ENCODE measurements at regions not wholly inside any gene's neighbourhood (a gene's known extent, or its start where the extent isn't known, plus 50 kb on each side); places are given as distances from the start of the nearest gene placed in this dataset.
"Not testable (repeated sequence)": the region's sequence is repeated elsewhere in the genome, so short reads cannot be mapped to it uniquely, and the experiment has no call there.

DNA sequence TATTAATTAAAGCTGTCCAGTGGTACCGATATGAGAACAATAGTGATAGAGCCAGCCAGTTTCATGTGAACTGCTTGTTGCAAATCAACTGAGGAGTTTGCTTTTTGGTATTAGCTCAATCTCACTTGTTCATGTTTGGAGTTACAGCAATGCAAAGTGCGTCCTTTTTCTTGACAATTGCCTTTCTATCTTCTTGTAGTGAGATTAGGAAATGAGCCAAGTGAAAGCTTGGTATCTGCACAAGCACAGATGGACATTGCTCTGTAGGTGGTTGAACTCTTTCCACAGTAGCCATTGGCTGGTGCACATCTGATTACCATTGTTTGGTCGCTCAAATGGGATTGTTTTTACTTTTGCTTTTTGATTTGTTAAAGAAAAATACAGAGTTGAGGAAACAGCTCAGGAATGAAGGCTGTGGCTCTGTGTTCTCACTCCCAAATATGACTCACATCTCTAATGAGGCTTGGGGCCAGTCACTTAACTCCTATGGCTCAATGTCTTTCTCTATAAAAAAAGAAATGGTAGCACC, 241.4 kb downstream of the BMP4 start:
- DNase-seq (ENCODE audit: low read depth, low spot score), result no peak
- in situ Hi-C loops (cut with HindIII; ENCODE audit: low pct_unique_long_range_greater_than_20kb, low sequenced_read_pairs), result no loop called here

- in situ Hi-C loops (cut with HindIII; ENCODE audit: low pct_unique_long_range_greater_than_20kb, low sequenced_read_pairs), result no loop called here
- DNase-seq (ENCODE audit: low read depth, low spot score), result no peak
Observed at GRCh38 chr14:53714495-53715192, 242.0 kb downstream of the BMP4 start.

DNA sequence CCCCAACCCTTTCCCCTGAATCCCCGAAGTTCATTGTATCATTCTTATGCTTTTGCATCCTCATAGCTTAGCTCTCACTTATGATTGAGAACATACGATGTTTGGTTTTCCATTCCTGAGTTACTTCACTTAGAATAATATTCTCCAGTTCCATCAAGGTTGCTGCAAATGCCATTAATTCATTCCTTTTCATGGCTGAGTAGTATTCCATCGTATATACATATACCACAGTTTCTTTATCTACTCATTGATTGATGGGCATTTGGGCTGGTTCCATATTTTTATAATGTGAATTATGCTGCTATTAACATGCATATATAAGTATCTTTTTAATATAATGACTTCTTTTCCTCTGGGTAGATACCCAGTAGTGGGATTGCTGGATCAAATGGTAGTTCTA, 243.7 kb downstream of the BMP4 start:
- in situ Hi-C loops (cut with HindIII; ENCODE audit: low pct_unique_long_range_greater_than_20kb, low sequenced_read_pairs); DNase-seq (ENCODE audit: low read depth, low spot score): not testable (repeated sequence)

DNA sequence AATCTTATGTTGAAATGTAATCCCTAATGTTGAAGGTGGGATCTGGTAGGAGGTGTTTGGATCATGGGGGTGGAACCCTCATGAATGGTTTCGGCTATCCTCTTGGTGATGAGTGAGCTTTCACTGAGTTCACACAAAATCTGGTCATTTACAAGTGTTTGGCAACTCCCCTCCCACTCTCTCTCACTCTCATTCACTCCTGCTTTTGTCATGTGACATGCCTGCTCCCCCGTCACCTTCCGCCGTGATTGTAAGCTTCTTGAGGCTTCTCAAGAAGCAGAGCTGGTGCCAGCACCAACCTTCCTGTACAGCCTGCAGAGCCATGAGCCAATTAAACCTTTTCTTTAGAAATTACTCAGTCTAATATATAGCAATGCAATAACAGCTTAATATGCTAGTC, 245.4 kb downstream of the BMP4 start:
- DNase-seq (ENCODE audit: low read depth, low spot score), result no peak
- in situ Hi-C loops (cut with HindIII; ENCODE audit: low pct_unique_long_range_greater_than_20kb, low sequenced_read_pairs), result no loop called here

DNA sequence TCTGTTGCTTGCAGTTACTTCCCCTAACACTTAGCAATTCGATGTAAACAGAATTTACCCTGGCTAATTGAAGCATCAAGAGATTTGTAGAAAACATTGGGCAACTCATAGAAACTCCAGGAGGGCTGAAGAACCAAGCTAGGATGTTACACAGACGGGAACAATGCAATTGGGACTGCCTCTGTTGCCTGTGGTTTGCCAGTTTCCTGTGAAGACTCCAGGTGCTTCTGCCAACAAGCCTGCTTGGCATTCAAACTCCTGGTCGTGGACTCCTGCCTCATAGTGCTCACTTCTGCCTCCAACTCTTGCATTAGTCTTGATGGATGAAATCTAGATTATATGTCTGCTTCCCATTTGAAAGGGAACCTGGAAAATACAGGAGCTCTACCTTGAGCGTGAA, 246.0 kb downstream of the BMP4 start:
- DNase-seq (ENCODE audit: low read depth, low spot score), result no peak

DNA sequence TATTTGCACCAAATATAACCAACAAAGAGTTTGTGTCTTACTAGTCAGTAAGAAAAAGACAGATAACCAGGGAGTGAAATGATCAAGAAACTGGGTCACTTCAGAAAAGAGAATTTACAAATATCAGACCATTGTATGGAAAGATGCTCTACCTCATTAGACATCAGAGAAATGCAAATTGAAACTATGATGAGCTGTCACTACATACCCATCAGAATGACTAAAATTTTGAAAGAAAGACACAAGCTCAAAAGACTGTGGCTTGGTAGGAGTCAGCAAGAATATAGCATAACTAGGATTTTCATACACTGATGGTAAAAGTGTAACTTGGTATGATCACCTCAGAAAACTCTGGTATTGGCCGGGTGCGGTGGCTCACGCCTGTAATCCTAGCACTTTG, 247.2 kb downstream of the BMP4 start:
- in situ Hi-C loops (cut with HindIII; ENCODE audit: low pct_unique_long_range_greater_than_20kb, low sequenced_read_pairs), result no loop called here
- DNase-seq (ENCODE audit: low read depth, low spot score), result no peak

More for the DNA sequence above, 246.0 kb downstream of the BMP4 start:
- in situ Hi-C loops (cut with HindIII; ENCODE audit: low pct_unique_long_range_greater_than_20kb, low sequenced_read_pairs), result no loop called here

DNA sequence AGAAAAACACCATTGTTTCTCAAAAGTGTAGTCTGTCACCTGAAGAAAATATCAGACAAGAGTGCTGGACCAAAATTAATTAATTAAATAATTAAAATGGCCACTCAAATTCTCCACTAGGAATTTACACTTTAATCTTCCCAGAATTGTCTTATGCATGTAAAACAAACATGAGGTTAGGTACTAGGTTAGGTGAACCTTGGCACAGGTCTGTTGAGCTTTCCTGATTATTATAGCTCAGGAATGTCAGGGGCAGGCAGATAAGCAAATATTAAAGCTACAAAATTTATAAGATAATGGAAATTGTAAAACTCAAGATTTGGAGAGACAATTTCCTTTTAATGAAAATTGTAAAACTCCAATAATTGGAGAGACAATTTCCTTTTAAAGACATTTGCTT, 253.2 kb downstream of the BMP4 start:
- no peak for DNase-seq (ENCODE audit: low read depth, low spot score)
- in situ Hi-C loops (cut with HindIII; ENCODE audit: low pct_unique_long_range_greater_than_20kb, low sequenced_read_pairs), result no loop called here

DNA sequence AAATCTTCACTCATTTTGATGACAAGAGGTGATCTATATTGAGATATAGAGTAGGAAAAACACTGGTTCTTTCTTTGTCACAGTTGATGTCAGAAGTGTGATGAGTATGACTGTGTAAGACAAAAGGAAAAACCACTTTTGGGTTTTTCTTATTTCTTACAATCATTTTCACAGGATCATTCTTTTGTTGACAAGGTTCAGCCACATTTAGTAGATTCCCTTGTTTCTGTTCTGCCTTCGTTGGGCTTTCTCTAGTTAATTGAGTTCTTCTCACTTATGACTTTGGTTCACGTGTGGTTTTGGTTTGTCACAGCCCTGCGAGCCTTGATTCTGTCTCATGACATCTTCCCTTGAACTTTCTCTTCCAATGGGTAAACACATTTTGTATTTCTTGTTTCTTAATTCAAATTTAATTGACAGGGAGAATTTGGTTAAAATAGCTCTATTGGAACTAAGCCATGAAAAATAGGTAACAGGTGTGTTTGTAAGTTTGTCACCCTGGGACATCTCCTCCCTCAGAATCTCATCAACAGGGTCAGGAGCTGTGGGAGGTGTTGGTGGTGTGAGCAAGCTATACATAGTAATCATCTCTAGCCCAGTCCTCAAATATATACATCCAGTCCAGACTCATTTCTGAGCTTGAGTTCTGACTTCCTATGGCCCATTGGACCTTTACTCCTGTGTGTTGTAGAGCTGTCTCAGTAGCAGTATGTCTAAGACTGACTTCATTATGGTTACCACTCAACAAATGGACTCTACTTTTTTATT, 255.3 kb downstream of the BMP4 start:
- DNase-seq (ENCODE audit: low read depth, low spot score), result no peak
- in situ Hi-C loops (cut with HindIII; ENCODE audit: low pct_unique_long_range_greater_than_20kb, low sequenced_read_pairs), result no loop called here

- in situ Hi-C loops (cut with HindIII; ENCODE audit: low pct_unique_long_range_greater_than_20kb, low sequenced_read_pairs), result no loop called here
- DNase-seq (ENCODE audit: low read depth, low spot score), result no peak
Observed at GRCh38 chr14:53696217-53696965, 260.2 kb downstream of the BMP4 start.

DNA sequence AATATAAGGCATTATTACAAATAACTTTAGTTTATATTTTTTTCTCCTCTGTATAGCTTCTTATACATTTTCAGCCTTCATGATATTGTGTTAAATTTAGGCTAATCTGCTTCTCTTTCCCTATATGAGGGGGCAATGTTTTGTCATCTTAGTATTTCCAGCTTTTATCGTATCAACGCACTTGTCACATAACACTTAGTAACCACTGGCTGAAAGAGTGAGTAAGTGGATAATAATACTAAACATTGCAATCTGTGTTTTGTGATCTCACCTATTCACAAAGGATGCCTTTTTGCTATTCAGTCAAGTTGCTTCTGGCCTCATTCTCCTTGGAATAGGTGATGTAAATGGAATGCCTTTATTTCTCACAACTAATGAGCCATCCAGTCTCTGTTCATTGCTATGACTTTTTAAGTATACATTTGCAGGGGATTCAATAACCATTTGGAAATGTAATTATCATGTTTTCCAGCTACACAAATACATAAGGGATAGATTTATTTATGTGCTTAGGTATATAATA, 260.9 kb downstream of the BMP4 start:
- in situ Hi-C loops (cut with HindIII; ENCODE audit: low pct_unique_long_range_greater_than_20kb, low sequenced_read_pairs), result no loop called here
- no peak for DNase-seq (ENCODE audit: low read depth, low spot score)

DNA sequence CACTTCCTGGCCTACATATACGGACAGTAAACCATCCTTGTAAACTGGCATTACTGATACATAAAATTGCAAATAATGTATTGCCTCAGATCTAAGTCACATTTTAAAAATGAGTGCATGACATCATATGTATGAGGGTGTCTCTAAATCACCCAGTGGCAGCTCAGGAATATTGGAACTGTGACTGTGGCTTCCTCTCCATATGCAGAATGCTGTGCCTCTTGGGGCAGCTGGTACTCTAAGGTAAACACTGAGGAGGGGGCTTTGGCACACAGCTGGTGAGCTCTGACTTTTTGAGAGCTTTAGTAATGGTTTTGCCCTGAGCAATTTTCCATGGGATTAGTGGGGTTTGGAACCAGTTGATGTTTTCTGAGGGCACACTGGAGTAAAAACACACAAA, 263.7 kb downstream of the BMP4 start:
- no peak for DNase-seq (ENCODE audit: low read depth, low spot score)
- in situ Hi-C loops (cut with HindIII; ENCODE audit: low pct_unique_long_range_greater_than_20kb, low sequenced_read_pairs), result no loop called here

DNA sequence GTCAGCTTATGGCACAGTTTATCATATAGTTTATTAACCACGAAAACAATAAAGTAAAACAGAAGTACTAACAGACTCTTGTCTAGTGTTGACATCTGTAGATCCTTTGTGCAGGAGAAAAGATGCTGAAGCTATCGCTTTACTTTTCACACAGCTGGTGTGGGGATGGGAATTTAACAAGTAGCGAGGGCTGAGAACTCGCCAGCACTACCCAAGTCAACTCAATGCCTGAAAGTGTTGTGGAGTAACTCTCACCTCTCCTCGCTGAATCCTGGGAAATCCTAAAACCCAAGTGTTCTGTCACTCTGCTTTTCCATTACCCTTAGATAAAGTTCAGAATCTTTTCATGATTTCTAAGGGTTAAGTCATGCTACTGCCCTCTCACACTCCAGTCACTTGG, 264.2 kb downstream of the BMP4 start:
- in situ Hi-C loops (cut with HindIII; ENCODE audit: low pct_unique_long_range_greater_than_20kb, low sequenced_read_pairs), result no loop called here
- no peak for DNase-seq (ENCODE audit: low read depth, low spot score)

DNA sequence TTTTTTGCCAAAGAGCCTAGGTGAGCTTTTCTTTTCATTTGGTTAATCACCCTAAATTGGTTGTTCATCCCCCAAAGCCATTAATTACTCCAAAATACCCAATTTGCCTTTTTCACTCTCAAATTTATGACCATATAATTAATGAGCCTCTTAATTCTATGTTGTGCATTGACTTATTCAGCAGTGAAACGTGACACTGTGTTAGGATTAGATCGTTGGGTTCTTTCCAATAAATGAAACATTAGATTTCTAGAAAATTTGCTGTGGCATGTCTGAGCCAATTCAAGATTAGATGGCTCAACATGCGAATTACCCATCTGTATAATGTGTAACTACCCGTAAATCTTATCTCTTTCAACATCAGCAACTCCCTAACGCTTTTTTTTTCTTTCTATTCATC, 273.4 kb downstream of the BMP4 start:
- in situ Hi-C loops (cut with HindIII; ENCODE audit: low pct_unique_long_range_greater_than_20kb, low sequenced_read_pairs), result no loop called here
- no peak for DNase-seq (ENCODE audit: low read depth, low spot score)

DNA sequence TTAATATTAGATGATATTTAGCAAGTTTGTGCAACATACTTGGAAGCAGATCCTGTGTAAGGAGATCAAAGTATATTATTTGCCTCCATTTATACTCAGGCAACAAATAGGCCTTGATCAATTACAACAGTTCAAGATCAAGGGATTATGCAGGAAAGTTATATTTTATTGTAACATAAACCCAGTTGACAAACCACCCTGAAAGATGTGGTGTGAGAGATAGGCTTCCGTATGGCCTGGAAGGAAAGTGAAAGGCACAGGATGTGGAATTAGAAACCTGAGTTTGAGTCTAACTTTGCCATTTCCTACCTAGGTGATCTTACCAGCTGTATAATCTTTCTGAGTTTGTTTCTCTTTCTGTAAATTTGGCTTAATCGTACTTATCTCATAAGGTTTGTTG, 284.1 kb downstream of the BMP4 start:
- in situ Hi-C loops (cut with HindIII; ENCODE audit: low pct_unique_long_range_greater_than_20kb, low sequenced_read_pairs), result no loop called here
- DNase-seq (ENCODE audit: low read depth, low spot score), result no peak

- DNase-seq (ENCODE audit: low read depth, low spot score), result no peak
- in situ Hi-C loops (cut with HindIII; ENCODE audit: low pct_unique_long_range_greater_than_20kb, low sequenced_read_pairs), result no loop called here
Observed at GRCh38 chr14:53670701-53671100, 285.9 kb downstream of the BMP4 start.

DNA sequence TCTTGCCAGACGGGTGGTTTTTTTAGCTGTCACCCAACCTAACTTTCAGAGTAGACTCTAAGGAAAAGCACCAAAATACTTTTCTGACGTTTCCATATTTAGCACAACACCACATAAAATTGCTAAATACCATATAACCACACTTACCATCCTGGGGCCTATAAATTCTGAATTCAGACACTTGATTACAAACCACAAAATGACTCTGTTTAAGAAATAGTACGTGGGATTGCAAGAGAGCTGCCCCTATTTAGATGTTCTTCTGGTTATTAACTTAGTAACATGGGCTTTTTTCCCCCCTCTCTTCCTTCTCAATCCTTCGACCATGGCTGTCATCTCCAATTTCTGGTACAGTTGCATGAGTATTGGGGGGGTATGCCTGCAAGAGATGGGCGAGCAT, 287.7 kb downstream of the BMP4 start:
- no peak for DNase-seq (ENCODE audit: low read depth, low spot score)
- in situ Hi-C loops (cut with HindIII; ENCODE audit: low pct_unique_long_range_greater_than_20kb, low sequenced_read_pairs), result no loop called here

DNA sequence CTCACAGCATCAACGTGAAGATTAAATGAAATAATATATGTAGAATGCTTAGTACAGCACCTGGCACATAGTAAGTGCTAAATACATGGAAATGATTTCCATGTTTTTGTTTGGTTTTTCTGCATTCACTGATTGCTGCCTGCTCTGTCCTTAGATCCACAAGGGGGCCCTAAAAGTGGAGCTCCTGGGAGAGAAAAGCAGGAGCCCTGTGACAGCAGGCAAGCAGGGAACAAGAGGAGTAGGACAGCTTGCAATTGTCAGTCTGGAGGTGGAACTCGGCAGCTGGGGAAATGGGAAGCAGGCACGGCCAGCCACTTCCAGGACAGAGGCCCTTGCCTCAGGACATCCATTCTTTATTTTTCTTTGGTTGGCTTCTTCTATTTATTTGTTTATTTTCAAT, 292.9 kb downstream of the BMP4 start:
- DNase-seq (ENCODE audit: low read depth, low spot score), result peak; percentile 37
- in situ Hi-C loops (cut with HindIII; ENCODE audit: low pct_unique_long_range_greater_than_20kb, low sequenced_read_pairs), result no loop called here

- DNase-seq (ENCODE audit: low read depth, low spot score), result no peak
- in situ Hi-C loops (cut with HindIII; ENCODE audit: low pct_unique_long_range_greater_than_20kb, low sequenced_read_pairs), result no loop called here
Observed at GRCh38 chr14:53655080-53655785, 301.4 kb downstream of the BMP4 start.
